CD4-positive, alpha-beta T cell treated with Interleukin-6 for 4 hours (primary cell): ENCODE measurements at regions not wholly inside any gene's neighbourhood (a gene's known extent, or its start where the extent isn't known, plus 50 kb on each side); places are given as distances from the start of the nearest gene placed in this dataset.
"Not testable (repeated sequence)": the region's sequence is repeated elsewhere in the genome, so short reads cannot be mapped to it uniquely, and the experiment has no call there.

Source experiments
- DNase-seq: peaks from one replicate; pipeline ENCODE4 v3.0.0-alpha.2; 2020; ENCODE audit warnings: mixed read lengths

DNA sequence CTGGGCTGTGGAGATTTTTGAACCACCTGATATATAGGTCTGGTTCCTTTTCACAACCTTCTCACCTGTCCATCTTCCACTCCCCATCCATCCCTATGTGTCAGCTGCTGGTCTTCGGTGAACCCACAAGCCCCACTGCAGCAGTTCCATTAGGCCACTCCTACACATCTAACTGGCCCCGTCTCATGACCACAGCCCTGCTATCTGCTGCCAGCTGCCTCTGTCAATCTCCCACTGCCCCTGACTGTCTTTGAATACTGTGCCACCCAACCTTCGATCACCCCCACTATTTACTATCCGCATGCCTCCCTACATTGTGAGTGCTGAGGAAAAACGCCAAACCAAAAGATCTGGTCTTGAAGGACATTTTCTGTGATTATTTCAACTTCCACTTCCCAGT, 795.4 kb downstream of the IGSF11 start:
- no peak for DNase-seq

DNA sequence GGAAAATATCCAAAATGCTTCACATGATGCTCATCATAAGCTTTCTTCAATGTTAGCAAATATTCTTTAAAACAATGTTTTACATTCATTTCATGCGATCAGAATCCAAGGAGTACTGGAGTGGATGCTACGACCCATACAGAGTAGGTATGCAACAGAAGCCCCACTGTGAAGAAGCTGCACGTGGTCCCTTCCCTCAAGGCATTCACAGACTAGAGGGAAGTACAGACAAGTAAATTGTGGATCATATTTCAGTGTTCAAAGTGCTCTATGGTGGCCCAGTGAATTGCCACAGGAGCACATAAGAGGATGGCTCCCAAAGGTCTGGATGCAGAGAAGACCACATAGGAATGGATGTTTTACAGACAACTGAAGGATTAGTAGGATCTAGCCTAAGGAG, 789.9 kb downstream of the IGSF11 start:
- DNase-seq, result no peak

DNA sequence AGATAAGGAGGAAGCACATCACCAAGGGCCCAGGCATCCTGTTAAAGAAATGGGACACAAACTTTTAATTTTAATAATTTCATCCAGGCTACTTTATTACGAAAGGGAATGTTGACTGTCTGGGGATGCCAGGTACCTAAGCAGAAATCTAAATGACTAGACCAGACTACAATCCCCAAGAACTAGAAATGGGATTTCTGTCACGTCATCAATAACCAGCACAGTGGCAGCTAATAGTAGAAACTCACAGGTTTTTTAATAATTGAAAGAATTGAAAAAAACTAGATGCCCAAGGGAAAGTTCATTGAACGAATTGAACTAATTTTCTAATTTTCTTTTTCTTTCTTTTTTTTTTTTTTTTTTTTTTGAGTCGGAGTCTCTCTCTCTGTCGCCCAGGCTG, 789.3 kb downstream of the IGSF11 start:
- no peak for DNase-seq

DNA sequence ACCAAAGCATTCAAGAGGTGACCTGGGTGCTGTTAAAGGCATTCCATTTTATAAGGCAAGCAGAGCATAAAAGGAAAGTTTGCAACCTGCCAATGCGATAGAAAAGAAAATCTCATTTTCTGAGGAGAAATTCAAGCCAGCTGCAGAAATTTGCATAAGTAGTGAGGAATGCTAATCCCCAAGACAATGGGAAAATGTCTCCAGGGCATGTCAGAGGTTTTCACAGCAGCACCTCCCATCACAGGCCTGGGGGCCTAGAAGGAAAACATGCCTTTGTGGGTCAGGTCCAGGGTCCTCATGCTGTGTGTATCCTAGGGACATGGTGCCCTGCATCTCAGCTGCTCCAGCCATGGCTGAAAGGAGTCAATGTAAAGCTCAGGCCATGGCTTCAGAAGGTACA, 775.8 kb downstream of the IGSF11 start:
- not testable (repeated sequence) for DNase-seq

DNA sequence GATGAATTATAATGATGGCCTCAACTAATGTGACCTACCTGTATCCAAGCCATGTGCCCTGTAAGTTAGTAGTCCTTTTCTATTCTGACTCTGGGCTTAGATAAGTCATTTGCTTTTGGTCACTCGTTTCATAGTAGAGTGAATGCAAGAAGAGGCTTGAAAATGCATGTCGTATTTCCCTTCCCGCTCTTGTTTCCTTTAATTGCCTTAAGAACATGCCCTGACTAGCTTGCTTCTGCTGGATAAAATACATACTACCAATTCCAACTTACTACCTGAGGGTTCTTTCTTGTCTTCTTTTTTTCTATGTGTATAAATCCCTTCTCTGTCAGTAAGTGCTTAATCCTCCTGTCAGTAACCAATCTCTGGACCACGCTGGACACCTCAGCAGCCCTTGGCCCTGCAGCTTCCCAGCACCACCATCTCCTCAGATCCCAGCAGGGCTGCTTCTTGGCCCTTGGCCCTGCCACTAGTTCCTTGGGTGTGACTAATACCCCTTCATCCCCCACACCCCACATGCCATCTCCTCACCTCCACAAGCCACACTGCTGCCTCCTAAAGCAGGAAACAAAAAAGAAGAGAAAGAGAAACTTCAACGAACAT, 771.7 kb downstream of the IGSF11 start:
- no peak for DNase-seq

DNA sequence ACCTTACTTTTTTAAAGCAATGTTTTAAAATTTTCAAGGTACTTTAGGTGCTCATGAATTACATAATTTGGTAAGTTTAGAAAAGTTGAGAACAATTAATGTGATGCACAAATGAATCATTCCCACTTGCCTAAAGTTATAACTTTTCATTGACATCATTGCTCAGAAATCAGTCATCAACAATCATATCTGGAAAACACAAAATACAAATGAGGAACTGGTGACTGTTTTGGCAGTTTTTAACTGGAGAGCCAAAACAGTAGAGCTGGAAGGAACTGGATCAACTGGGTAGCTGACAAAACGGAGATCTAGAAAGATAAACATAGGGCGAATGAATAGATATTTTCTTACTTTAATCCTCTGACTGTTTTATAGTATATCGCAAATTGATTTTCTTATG, 767.1 kb downstream of the IGSF11 start:
- no peak for DNase-seq

DNA sequence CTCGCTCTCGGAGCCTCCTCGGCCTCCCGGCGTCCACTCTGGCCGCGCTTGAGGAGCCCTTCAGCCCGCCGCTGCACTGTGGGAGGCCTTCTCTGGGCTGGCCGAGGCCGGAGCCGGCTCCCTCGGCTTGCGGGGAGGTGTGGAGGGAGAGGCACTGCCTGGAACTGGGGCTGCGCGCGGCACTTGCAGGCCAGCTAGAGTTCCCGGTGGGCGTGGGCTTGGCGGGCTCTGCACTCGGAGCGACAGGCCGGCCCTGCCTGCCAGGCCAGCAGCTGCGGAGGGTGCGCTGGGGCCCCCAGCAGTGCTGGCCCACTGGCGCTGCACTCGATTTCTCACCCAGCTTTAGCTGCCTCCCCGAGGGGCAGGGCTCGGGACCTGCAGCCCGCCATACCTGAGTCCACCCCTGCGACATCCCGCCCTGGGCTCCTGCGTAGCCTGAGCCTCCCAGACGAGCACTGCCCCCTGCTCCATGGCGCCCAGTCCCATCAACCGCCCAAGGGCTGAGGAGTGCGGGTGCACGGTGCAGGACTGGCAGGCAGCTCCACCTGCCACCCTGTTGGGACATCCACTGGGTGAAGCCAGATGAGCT, 765.0 kb downstream of the IGSF11 start:
- DNase-seq, result no peak

DNA sequence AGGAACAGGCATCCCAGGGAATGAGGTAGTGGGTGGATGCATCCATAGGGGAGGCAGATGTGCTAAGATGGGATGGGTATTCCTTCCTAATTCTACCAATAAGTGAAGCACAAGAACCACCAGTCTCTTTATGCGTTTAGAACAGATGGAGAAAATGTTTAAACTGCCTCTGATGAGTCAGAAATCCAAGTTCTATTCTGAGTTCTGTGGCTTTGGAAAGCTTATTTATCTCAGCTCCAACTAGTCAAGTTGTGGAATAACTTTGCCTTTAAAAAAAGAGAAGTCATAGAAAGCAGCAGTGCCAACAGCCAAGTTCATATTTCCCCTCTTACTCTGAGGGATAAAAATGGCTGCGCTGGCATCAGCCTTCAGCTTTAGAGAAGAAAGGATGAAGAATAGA, 761.7 kb downstream of the IGSF11 start:
- DNase-seq, result no peak

DNA sequence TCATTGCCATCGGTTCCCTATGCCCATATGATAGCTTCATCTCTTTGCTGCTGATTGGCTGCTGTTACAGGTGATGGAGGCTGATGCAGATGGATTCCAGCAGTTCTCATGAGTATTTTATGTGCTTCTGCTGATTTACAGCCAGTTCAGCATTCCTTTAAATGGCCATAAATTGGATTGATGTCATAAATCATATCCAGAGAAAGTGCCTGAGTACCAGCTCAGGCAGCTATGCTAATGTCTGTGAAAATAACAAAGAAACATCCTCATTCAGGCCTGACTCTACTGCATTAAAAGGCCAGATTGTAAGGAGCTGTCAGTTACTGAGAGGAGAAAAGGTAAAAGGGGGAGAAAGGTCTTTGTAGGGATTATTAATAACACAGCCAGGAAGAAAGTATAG, 756.8 kb downstream of the IGSF11 start:
- no peak for DNase-seq

DNA sequence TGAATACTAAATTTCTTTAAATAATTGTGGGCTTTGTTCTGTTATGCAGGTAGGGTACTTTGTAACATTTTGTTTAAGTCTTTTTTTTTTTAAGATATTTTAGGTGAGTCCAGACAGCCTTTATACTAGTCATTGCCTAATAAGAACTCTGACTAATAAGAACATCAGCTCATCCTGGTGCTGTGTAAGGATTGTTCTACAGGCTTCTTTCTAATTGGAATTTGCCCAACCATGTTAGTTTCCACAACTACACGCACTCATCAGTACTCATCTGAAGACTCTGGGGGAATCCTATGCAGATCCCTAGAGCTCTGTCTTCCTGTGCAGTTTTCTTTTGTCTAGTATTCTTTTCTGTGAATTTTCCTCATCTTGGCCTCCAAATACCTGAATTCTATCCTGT, 741.8 kb downstream of the IGSF11 start:
- DNase-seq, result no peak

DNA sequence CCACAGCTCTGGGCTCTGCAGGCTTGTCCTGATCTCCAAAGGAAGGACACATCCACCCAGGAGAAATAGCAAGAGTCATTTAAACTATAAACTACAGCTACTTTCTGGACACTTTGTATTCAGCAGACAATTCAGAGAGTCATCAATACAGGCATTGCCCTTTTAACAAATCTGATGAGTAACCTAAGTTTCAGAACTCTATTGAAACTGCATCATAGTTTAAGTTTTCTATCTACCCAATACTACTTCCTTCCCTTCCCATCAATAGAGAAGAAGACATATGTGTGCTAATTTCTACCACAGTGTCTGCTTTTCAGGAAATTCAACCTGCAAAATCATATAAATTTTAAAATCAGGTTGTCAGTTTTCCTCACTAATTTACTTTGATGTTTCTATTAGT, 736.5 kb downstream of the IGSF11 start:
- DNase-seq, result no peak

DNA sequence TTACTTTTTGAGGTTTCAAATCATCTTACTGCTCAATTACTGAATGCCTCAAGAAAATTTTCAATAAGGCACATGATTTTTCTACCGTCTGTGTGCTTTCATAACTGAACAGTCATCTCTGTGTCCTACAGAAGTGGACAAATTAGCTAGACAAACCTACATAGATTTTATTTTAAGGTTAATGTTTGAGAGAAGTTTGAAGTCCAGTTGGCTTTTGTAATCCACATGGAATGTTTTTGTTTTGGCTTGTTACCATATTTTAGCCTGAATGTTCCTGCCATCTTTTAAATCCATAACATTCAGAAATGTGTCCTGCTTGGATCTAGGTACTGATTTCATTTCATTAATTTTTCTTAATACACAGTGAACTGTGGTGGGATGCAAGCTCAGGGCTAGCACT, 730.1 kb downstream of the IGSF11 start:
- no peak for DNase-seq

DNA sequence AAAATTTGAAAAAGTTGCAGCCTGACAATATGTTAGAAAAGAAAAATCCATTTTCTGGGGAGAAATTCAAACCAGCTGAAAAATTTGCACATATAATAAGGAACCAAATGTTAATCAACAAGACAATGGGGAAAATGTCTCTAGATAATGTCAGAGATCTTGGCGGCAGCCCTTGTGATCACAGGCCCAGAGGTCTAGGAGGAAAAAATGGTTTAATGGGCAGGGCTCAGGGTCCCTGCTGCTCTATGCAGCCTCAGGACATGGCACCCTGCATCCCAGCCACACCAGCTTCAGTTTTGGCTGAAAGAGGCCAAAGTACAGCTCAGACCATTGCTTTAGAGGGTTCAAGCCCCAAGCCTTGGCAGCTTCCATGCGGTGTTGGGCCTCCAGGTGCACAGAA, 701.9 kb downstream of the IGSF11 start:
- no peak for DNase-seq

DNA sequence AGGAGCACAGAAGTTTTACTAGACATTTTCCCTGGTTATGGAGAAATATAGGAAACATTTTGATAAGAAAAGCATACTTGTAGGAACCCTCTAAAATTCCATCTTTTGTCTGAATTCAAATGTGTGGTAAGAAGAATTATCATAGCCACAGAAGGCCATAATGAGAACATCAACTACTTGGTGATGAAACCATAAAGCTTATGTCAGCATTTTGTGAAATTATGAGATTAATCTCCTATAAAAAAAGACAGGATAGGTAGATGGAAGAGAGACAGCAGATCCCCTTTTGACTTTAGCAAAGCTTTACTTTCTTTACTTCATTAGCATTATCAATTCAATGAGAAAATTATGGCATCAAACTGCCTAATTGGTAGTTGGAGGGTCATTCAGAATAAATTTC, 697.0 kb downstream of the IGSF11 start:
- no peak for DNase-seq

DNA sequence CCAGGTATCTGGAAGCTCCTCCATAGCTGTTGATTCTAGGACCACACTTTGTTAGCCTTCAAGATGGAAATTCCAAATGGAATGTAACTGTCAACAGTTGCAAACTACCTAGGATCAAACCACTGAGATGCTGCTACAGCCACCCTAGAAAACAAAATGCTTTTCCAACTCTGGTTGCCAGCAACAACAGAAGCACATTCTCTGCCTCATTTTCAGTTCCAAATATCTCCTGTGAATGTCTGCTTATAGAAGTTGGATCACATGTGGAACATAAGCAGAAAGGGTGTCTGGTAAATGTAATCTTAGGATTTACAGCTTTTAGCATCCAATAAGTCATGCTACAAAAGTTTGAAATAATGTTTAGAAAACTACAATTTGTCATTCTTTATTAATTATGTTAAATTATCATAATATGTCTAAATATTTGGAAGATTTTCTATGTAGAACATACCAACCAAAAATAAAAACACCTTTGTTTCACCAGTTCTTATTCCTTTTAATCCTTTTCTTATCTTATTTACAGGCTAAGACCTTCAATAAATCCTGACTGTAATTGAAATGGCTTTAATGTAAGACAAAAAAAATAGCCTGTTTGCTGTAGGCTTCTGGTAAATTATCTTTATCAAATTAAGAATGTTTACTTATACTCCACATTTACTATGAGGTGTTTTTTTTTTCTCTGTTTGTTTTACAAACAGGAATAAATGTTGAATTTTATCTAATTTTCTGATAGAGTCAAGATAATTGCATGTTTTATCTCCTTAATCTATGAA, 687.1 kb downstream of the IGSF11 start:
- DNase-seq, result no peak

DNA sequence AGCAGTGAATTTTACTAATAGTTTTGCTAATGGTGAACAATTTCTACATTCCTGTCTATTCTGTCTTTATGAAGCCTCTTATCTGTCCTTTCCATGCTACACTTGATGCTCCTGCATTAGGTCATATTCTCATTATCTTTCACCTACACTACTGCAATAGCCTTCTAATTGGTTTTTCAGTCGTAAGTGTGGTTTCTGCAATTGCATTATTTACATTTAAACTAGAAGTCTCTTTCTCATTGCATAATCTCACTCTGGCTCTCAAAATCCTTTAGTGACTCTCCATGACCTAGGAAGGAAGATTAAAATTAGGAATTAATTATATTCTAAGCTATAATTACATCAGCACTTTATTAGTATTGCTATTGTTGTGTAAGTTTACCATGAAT, 686.5 kb downstream of the IGSF11 start:
- DNase-seq, result no peak

DNA sequence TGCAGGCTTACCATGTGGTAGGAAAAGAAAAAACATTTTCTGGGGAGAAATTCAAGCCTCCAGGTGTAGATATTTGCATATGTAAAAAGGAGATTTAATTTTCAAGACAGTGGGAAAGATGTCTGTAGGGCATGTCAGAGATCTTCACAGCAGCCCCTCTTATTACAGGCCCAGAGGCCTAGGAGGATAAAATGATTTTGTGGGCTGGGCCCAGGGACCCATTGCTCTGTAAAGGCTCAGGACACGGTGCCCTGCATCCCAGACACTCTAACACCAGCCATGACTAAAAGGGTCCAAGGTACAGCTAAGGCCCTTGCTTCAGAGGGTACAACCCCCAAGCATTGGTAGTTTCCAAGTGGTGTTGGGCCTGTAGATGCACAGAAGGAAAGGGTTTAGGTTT, 680.1 kb downstream of the IGSF11 start:
- no peak for DNase-seq

DNA sequence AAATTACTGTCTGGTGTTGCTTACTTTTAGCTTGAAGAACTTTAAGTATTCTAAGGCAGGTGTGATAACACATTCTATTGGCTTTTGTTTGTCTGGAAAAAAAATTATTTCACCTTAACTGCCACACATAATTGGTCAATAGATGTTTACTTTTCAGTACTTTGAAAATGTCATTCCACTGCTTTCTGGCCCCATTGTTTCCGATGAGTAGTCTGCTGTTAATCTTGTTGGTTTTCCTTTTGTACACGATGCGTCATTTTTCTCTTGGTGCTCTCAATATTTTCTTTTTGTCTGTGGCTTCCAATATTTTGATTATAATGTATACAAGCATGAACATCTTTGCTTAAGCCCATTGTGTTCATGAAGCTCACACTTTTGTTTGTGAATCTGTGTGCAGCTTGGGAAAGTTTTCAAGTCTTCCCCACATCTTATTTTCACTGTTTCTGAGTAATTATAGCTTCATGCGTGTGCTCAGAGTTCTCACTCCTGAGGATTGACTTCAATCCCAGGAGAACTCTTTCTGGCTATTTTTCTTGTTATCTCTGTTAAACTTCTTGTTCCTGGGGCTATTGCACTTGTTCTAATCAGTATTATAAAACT, 664.7 kb downstream of the IGSF11 start:
- DNase-seq, result no peak

DNA sequence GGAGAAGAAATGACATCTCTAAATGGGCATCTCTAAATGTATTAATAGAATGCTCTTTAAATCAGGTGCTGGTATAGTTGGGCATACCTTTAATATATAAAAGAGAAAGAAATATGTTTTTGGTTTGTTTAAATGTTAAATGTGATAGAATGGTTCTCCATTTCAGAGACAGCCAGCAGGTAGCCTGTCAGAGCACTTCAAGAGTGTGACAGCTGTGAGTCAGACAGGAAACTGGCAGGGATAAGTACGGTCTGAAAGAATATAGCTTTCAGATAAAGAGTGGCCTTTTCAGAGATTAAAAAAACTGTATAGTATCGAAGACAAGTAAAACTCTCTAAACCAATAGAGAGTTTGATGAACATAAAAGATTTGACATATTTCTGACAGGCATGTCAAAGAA, 654.1 kb downstream of the IGSF11 start:
- no peak for DNase-seq

DNA sequence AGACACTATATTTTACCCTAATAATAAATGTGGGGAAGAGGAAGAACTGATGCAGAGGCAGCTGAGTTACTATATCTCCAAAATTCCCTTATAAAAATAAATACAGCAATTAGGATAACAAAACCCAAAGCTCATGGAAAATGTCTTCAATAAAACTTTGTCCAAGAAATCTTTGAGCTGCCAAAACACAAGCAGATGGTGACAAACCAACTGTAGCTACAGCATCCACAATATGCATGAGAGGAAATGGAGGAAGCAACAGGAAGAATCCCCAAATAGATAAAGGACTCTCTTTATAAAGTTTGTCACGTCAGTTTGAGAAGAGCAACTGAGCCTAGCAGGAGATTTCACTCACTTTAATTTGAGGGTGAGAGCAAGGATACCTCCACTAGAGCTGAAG, 638.2 kb downstream of the IGSF11 start:
- no peak for DNase-seq

DNA sequence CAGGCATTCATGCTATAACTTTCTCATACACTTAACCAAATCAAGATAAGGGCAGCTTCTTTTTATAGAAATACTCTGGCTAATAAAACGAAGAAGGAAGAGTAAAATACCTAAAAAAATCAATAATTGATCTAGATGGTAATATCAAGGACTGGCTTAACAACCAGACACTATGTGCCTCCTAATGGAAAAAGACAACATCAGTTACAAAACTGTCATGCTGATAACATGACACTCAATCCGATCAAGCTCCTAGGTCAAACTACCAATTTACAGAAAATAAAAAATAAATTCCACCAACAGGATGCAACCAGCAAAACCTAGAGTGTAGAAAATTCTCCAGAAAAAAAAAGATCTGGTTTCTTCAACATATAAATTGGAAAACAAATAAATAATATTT, 634.6 kb downstream of the IGSF11 start:
- DNase-seq, result no peak

DNA sequence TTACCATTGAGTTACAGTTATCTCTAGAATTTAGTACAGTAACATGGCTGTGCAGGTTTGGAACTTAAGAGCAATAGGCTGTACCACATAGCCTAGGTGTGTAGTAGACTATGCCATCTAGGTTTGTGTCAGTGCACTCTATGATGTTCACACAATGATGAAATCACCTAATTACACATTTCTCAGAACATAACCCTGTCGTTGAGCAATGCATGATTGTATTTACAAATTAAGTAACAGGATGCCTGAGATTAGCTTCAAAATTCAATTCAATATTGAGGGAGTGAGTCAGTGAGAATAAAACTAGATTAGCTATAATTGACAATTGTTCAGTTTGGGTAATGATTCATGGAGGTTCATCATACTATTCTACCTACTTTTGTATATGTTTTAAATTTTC, 633.8 kb downstream of the IGSF11 start:
- DNase-seq, result no peak

DNA sequence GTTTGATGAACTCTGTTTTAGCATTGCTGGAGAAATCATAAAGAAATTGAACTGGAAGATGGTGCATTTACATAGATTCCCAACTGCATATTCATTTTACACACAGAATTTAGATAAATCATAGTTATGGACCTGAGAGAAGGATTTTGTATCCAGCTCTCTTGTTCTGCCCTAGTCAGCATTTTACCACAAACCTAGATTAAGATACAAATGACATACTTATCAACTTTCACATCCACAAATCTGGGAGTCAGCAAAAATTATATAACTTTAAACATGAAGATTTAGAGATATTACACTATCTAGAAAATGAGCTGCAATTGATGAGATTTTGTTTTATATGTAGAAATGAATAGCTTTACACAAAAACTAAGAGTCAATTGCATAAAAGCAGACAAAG, 632.8 kb downstream of the IGSF11 start:
- DNase-seq, result no peak

DNA sequence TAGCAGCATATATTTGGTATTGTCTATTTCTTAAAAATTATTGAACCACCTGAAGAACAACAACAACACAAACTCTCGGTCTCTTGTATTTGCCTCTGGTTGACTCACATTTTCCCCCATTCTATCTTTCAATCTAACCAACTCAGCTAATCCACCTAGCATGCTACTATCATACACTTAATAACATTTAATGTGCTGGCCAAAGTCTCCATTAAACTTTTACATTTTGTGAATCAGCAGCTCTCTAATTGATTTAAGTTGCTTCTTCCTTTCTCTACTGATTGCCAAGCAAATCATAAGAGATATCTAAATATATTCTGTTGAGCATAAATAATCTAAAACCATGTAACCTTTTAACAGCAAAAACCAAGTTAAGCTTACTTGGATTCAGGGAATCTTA, 631.7 kb downstream of the IGSF11 start:
- DNase-seq, result no peak
